ENCODE measurements at regions not wholly inside any gene's neighbourhood (a gene's known extent, or its start where the extent isn't known, plus 50 kb on each side); places are given as distances from the start of the nearest gene placed in this dataset.

- DNase-seq (no peak), ATAC-seq (ENCODE audit: low read depth) (no peak)
- 97% methylated on average over 15 of the region's 25 CpGs for WGBS (ENCODE audit: insufficient coverage)
- CTCF ChIA-PET, result interaction anchor here (0.7 kb wide), 1 partner anchor 45 kb away, joined by 3 read pairs; no protein-coding TSS in a partner anchor
- Histone ChIP-seq H3K9me3 (ENCODE audit: control extremely low read depth in 1 of 3, control insufficient read depth in 2 of 3, insufficient read depth in 1 of 3, low read length in 2 of 3) (no peaks in the 10 kb centered on the region), H3K4me1 (ENCODE audit: control insufficient read depth in 2 of 2, insufficient read depth in 2 of 2, low read length in 2 of 2) (no peaks in the 10 kb centered on the region), H3K4me3 (ENCODE audit: control extremely low read depth in 1 of 5, extremely low read depth in 1 of 5, insufficient read depth in 1 of 5, low read depth in 2 of 5, low read length in 4 of 5) (no peak overlapping the region), H2AFZ (ENCODE audit: insufficient read depth, low read depth, low read length, poor library complexity, severe bottlenecking) (no peak overlapping the region), H3K27ac (ENCODE audit: low read length in 2 of 2) (no peak overlapping the region), H3K9ac (ENCODE audit: low read length) (no peak overlapping the region), H3K36me3 (replicated peaks in 1 of 2; ENCODE audit: control extremely low read depth in 1 of 2, control insufficient read depth in 1 of 2, extremely low read depth in 1 of 2, insufficient read depth in 2 of 2, low read length in 1 of 2) (no peaks in the 10 kb centered on the region), H4K20me1 (ENCODE audit: control insufficient read depth, insufficient read depth, low read length, poor library complexity, severe bottlenecking) (no peaks in the 10 kb centered on the region), H3K4me2 (replicated peaks; ENCODE audit: low read depth, low read length, poor library complexity, severe bottlenecking) (no peak overlapping the region), H3K27me3 (replicated peaks in 1 of 4; ENCODE audit: control extremely low read depth in 1 of 4, control insufficient read depth in 3 of 4, insufficient read depth in 4 of 4, low read length in 3 of 4) (no peaks in the 10 kb centered on the region), H3K79me2 (ENCODE audit: control insufficient read depth, insufficient read depth, low read length) (no peaks in the 10 kb centered on the region)
- H3K9me3 Mint-ChIP-seq (ENCODE audit: insufficient read depth), result no peaks in the 10 kb centered on the region
- H3K27ac Mint-ChIP-seq, result no peak overlapping the region
- peaks cover 5% of the 10 kb centered on the region for H3K27me3 Mint-ChIP-seq
- POLR2A ChIA-PET, result no interaction called here
- no peaks in the 10 kb centered on the region for H3K4me1 Mint-ChIP-seq
- intact Hi-C loops (cut with micrococcal nuclease), result no loop called here
- H3K4me3 Mint-ChIP-seq, result no peak overlapping the region
- TF ChIP-seq CTCF (IDR thresholded peaks at IDR 0.05), result no peak
- no peak for TF ChIP-seq EZH2 (IDR thresholded peaks at IDR 0.05; ENCODE audit: borderline replicate concordance, insufficient read depth, low read depth, low read length, poor library complexity, severe bottlenecking)
These were observed 92.5 kb downstream of the PTPRS start for GRCh38 chr19:5247957-5248705.

- no peak for TF ChIP-seq CTCF (IDR thresholded peaks at IDR 0.05)
- no peak for TF ChIP-seq EZH2 (IDR thresholded peaks at IDR 0.05; ENCODE audit: borderline replicate concordance, insufficient read depth, low read depth, low read length, poor library complexity, severe bottlenecking)
- ATAC-seq (ENCODE audit: low read depth), result no peak
- Mint-ChIP-seq H3K4me3 (no peak overlapping the region), H3K27ac (no peak overlapping the region), H3K4me1 (no peaks in the 10 kb centered on the region), H3K27me3 (peaks cover 5% of the 10 kb centered on the region), H3K9me3 (ENCODE audit: insufficient read depth) (no peaks in the 10 kb centered on the region)
- H3K4me1 ChIP-seq (ENCODE audit: control insufficient read depth in 2 of 2, insufficient read depth in 2 of 2, low read length in 2 of 2), result no peaks in the 10 kb centered on the region
- intact Hi-C loops (cut with micrococcal nuclease), result no loop called here
- no peak for DNase-seq
- H3K9ac ChIP-seq (ENCODE audit: low read length), result no peak overlapping the region
- H3K9me3 ChIP-seq (ENCODE audit: control extremely low read depth in 1 of 3, control insufficient read depth in 2 of 3, insufficient read depth in 1 of 3, low read length in 2 of 3), result no peaks in the 10 kb centered on the region
- H3K27me3 ChIP-seq (replicated peaks in 1 of 4; ENCODE audit: control extremely low read depth in 1 of 4, control insufficient read depth in 3 of 4, insufficient read depth in 4 of 4, low read length in 3 of 4), result no peaks in the 10 kb centered on the region
- ChIA-PET CTCF (no interaction called here), POLR2A (no interaction called here)
- WGBS (ENCODE audit: insufficient coverage), result 84% methylated on average over 6 of the region's 10 CpGs
- H3K4me2 ChIP-seq (replicated peaks; ENCODE audit: low read depth, low read length, poor library complexity, severe bottlenecking), result no peak overlapping the region
- H3K27ac ChIP-seq (ENCODE audit: low read length in 2 of 2), result no peak overlapping the region
- no peak overlapping the region for H3K4me3 ChIP-seq (ENCODE audit: control extremely low read depth in 1 of 5, extremely low read depth in 1 of 5, insufficient read depth in 1 of 5, low read depth in 2 of 5, low read length in 4 of 5)
- no peak overlapping the region for H2AFZ ChIP-seq (ENCODE audit: insufficient read depth, low read depth, low read length, poor library complexity, severe bottlenecking)
- no peaks in the 10 kb centered on the region for H3K79me2 ChIP-seq (ENCODE audit: control insufficient read depth, insufficient read depth, low read length)
- no peaks in the 10 kb centered on the region for H4K20me1 ChIP-seq (ENCODE audit: control insufficient read depth, insufficient read depth, low read length, poor library complexity, severe bottlenecking)
- H3K36me3 ChIP-seq (replicated peaks in 1 of 2; ENCODE audit: control extremely low read depth in 1 of 2, control insufficient read depth in 1 of 2, extremely low read depth in 1 of 2, insufficient read depth in 2 of 2, low read length in 1 of 2), result no peaks in the 10 kb centered on the region
These were observed 94.0 kb downstream of the PTPRS start for GRCh38 chr19:5246554-5247155.
